ENCODE measurements at regions not wholly inside any gene's neighbourhood (a gene's known extent, or its start where the extent isn't known, plus 50 kb on each side); places are given as distances from the start of the nearest gene placed in this dataset.

DNA sequence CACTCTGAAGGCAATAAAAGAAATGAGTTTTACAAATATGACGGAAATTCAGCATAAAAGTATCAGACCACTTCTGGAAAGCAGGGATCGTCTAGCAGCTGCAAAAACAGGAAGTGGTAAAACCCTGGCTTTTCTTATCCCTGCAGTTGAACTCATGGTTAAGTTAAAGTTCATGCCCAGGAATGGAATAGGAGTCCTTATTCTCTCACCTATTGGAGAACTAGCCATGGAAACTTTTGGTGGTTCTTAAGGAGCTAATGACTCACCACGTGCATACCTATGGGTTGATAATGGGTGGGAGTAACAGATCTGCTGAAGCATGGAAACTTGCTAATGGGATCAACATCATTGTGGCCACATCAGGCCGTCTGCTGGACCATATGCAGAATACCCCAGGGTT, 93.5 kb upstream of the RGMB start:
- TF ChIP-seq CTCF (IDR thresholded peaks at IDR 0.05) (no peak), POLR2A (IDR thresholded peaks at IDR 0.05) (no peak)
